Fibroblast of lung (primary cell): ENCODE measurements at regions not wholly inside any gene's neighbourhood (a gene's known extent, or its start where the extent isn't known, plus 50 kb on each side); places are given as distances from the start of the nearest gene placed in this dataset.

Experiments
- DNase-seq, 2 donors: peaks; one replicate each; pipeline versions ENCODE4 v3.0.0 to v3.0.0-alpha.2; 2010; ENCODE audit warnings: low read depth in 2 of 2
- H2AFZ ChIP-seq: 2 replicates; pipeline ENCODE4 v1.5.1; 2012; ENCODE audit warnings: low read length, control low read depth, inconsistent platforms
- H3K27ac ChIP-seq: 2 replicates; pipeline ENCODE4 v1.5.1; 2011; ENCODE audit warnings: low read length, control low read depth; ENCODE audit not compliant: insufficient read depth
- H3K27me3 ChIP-seq: 2 replicates; pipeline ENCODE4 v1.5.1; 2011; ENCODE audit warnings: mild to moderate bottlenecking, low read length; ENCODE audit not compliant: control insufficient read depth, insufficient read depth
- H3K36me3 ChIP-seq: 2 replicates; pipeline ENCODE4 v1.5.1; 2011; ENCODE audit warnings: low read length; ENCODE audit not compliant: control insufficient read depth, insufficient read depth
- H3K4me1 ChIP-seq: 2 replicates; pipeline ENCODE4 v1.5.1; 2011; ENCODE audit warnings: low read length; ENCODE audit not compliant: control insufficient read depth, insufficient read depth; ENCODE audit errors: extremely low read depth
- H3K4me2 ChIP-seq: 2 replicates; pipeline ENCODE4 v1.5.1; 2011; ENCODE audit warnings: low read length, control low read depth; ENCODE audit not compliant: insufficient read depth; ENCODE audit errors: extremely low read depth
- H3K4me3 ChIP-seq, 4 experiments: fragments of 200-600 bp in 1 of 4; sonication (generic) in 1 of 4; replicated peaks in 1 of 4; 2 replicates each; pipeline ENCODE4 v1.5.1; 2011 to 2016; ENCODE audit warnings: low read length in 4 of 4, low read depth in 3 of 4, mild to moderate bottlenecking in 3 of 4, control low read depth in 2 of 4, inconsistent platforms in 1 of 4, mixed read lengths in 1 of 4; ENCODE audit not compliant: insufficient read depth in 1 of 4; ENCODE audit errors: control extremely low read depth in 1 of 4
- H3K79me2 ChIP-seq: 2 replicates; pipeline ENCODE4 v1.5.1; 2012; ENCODE audit warnings: mild to moderate bottlenecking, low read length, inconsistent platforms; ENCODE audit not compliant: control insufficient read depth, insufficient read depth
- H3K9ac ChIP-seq: 2 replicates; pipeline ENCODE4 v1.5.1; 2011; ENCODE audit warnings: mild to moderate bottlenecking, low read length, control low read depth; ENCODE audit not compliant: insufficient read depth
- H3K9me3 ChIP-seq: 2 replicates; pipeline ENCODE4 v1.5.1; 2012; ENCODE audit warnings: low read depth, low read length; ENCODE audit not compliant: control insufficient read depth, insufficient read depth
- H4K20me1 ChIP-seq: 2 replicates; pipeline ENCODE4 v1.5.1; 2011; ENCODE audit warnings: low read length; ENCODE audit not compliant: control insufficient read depth, insufficient read depth; ENCODE audit errors: extremely low read depth
- EZH2 ChIP-seq: IDR thresholded peaks from 2 replicates; pipeline ENCODE4 v1.5.1; 2012; ENCODE audit warnings: low read length, control low read depth, mild to moderate bottlenecking; ENCODE audit errors: missing control alignments
- TF ChIP-seq, protein P1 (sequence below), 2 donors: IDR thresholded peaks in 1 of 2; conservative IDR thresholded peaks in 1 of 2; 1 replicate in 1 of 2; 2 replicates in 1 of 2; pipeline ENCODE4 v1.5.1; 2011 to 2012; ENCODE audit warnings: low read length in 2 of 2, control low read depth in 1 of 2, inconsistent platforms in 1 of 2, low read depth in 1 of 2, mild to moderate bottlenecking in 1 of 2

DNA sequence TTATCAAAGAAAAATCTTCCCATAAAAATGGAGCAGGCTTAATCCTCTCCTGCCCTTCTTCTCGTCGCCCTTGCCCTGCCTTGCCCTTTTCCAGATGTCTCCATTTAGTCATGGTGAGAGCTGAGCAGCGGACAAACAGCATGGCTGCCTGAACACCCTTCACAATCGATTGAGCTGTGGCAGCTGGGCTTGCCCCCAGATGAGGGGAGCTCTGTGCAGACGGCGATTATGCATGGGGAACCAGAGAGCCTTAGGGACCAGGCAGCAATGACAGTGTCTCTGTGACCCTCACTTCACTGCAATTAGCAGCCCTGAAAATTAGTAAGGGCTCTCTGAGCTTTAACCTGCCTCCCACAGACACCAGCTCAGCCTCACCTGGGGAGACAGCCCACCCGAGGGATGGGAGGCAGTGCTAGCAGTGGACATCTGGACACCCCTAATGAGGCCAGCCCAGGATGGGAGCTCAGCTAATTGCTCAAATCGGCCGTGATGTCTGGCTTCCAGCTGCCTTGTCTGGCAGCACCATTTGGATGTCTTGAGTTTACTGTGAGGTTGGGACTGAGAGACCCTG lies 365.7 kb downstream of the TNS1 start:
- Histone ChIP-seq H3K4me1 (no peaks in the 10 kb centered on the region), H3K27me3 (peaks cover 6% of the 10 kb centered on the region), H4K20me1 (no peaks in the 10 kb centered on the region), H3K9me3 (no peaks in the 10 kb centered on the region), H3K79me2 (no peaks in the 10 kb centered on the region), H3K4me3 (no peak overlapping the region), H3K4me2 (no peak overlapping the region), H3K36me3 (no peaks in the 10 kb centered on the region), H2AFZ (no peak overlapping the region), H3K9ac (no peak overlapping the region), H3K27ac (no peak overlapping the region)
- TF ChIP-seq, protein P1, sequence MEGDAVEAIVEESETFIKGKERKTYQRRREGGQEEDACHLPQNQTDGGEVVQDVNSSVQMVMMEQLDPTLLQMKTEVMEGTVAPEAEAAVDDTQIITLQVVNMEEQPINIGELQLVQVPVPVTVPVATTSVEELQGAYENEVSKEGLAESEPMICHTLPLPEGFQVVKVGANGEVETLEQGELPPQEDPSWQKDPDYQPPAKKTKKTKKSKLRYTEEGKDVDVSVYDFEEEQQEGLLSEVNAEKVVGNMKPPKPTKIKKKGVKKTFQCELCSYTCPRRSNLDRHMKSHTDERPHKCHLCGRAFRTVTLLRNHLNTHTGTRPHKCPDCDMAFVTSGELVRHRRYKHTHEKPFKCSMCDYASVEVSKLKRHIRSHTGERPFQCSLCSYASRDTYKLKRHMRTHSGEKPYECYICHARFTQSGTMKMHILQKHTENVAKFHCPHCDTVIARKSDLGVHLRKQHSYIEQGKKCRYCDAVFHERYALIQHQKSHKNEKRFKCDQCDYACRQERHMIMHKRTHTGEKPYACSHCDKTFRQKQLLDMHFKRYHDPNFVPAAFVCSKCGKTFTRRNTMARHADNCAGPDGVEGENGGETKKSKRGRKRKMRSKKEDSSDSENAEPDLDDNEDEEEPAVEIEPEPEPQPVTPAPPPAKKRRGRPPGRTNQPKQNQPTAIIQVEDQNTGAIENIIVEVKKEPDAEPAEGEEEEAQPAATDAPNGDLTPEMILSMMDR (conservative IDR thresholded peaks at IDR 0.05 in 1 of 2, IDR thresholded peaks at IDR 0.05 in 1 of 2; ENCODE audit: low read depth in 1 of 2, low read length in 2 of 2) = no peak
- no peak for TF ChIP-seq EZH2
- DNase-seq = no peak

- DNase-seq = no peak
- Histone ChIP-seq H3K9me3 (no peaks in the 10 kb centered on the region), H3K4me1 (no peaks in the 10 kb centered on the region), H4K20me1 (no peaks in the 10 kb centered on the region), H3K9ac (no peak overlapping the region), H3K27me3 (peaks cover 6% of the 10 kb centered on the region), H3K79me2 (no peaks in the 10 kb centered on the region), H3K4me3 (no peak overlapping the region), H2AFZ (no peak overlapping the region), H3K27ac (no peak overlapping the region), H3K4me2 (no peak overlapping the region), H3K36me3 (no peaks in the 10 kb centered on the region)
- TF ChIP-seq, protein P1 (conservative IDR thresholded peaks at IDR 0.05 in 1 of 2, IDR thresholded peaks at IDR 0.05 in 1 of 2; ENCODE audit: low read depth in 1 of 2, low read length in 2 of 2) = no peak
- no peak for TF ChIP-seq EZH2
Measured at GRCh38 chr2:217636578-217636977, 366.2 kb downstream of the TNS1 start.

- Histone ChIP-seq H3K4me3 (no peak overlapping the region), H3K27me3 (peaks cover 6% of the 10 kb centered on the region), H2AFZ (no peak overlapping the region), H3K79me2 (no peaks in the 10 kb centered on the region), H4K20me1 (no peaks in the 10 kb centered on the region), H3K4me2 (no peak overlapping the region), H3K27ac (no peak overlapping the region), H3K9ac (no peak overlapping the region), H3K9me3 (no peaks in the 10 kb centered on the region), H3K4me1 (no peaks in the 10 kb centered on the region), H3K36me3 (no peaks in the 10 kb centered on the region)
- TF ChIP-seq, protein P1 (conservative IDR thresholded peaks at IDR 0.05 in 1 of 2, IDR thresholded peaks at IDR 0.05 in 1 of 2; ENCODE audit: low read depth in 1 of 2, low read length in 2 of 2) = no peak
- no peak for TF ChIP-seq EZH2
- DNase-seq = no peak
Measured at GRCh38 chr2:217634871-217635270, 367.9 kb downstream of the TNS1 start.
